MV-4-11 (cell line): ENCODE measurements at regions not wholly inside any gene's neighbourhood (a gene's known extent, or its start where the extent isn't known, plus 50 kb on each side); places are given as distances from the start of the nearest gene placed in this dataset.

Source experiments
- DNase-seq: peaks from one replicate; lab custom pipeline; 2025; lab: John Stamatoyannopoulos, UW

GRCh38 chr14:60563113-60563512 lies 54.2 kb downstream of the SIX6 start:
- no peak for DNase-seq

GRCh38 chr14:60565211-60565610 lies 56.3 kb downstream of the SIX6 start:
- no peak for DNase-seq

DNA sequence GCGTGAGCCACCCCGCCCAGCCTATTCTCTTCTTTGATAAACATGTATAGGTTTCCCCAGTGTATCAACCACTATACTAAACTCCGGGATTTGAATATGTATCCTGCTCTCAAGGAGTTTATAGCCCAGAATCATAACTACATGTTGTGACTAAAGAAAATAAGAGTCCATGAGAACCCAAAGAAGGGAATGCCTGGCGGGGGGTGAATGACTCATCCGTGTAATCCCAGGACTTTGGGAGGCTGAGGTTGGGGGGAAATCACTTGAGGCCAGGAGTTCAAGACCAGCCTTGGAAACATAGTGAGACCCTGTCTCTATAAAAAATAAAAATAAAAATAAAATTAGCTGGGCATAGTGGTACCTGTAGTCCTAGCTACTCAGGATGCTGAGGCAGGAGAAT lies 57.2 kb downstream of the SIX6 start:
- no peak for DNase-seq

- no peak for DNase-seq
Measured at GRCh38 chr14:60573943-60574495, 65.1 kb downstream of the SIX6 start.

DNA sequence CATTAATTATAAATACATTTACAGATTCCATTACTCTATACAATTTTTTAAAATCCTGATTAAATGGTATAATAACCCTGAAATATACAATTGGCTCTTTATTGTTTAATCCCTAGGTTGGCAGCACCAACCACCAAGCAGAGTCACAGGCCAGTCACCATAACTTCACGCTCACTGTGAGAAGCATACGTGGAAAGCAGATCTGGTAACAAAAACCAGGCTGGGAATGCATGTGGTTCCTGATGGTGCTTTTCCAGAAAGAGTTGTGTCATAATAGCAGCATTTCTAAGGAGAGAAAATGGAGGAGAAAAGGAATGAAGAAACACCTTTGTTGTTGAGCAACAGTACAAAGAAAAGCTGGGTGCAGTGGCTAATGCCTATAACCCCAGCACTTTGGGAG lies 66.1 kb downstream of the SIX6 start:
- DNase-seq, result no peak

DNA sequence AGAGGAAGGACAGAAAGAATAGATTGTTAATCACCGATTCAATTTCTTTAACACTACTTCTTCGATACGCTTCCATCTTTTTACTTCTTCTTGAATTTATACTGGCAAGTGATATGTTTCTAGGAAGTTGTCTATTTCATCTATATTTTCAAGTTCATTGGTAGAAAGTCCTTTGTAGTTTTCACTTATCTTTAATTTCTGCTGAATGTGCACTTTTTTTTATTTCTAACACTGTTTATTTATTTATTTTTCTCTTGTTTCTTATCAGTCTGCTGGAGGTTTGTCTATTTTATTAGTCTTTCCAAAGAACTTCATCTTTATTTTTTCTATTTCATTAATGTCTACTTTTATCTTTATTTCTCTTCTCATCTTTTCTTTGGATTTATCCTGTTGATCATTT lies 63.6 kb downstream of the SIX1 start:
- DNase-seq, result no peak

DNA sequence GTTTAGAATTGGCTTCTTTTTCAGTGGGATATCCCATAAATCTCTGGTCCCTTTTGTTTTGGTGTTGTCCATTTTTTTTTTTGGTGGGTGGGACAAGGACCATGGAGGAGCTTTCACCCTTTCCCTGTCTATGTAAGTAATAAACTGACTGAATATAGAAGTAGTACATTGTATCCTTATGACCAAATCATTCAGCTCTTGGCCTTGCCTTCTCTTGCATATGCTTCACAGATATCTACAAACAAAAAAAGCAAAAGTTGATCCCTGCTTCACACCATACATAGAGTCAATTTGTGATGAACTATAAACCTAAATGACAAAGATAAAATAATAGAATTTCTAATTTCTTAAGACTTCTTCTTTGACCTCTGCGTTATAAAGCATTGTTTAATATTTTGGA lies 59.8 kb downstream of the SIX1 start:
- DNase-seq, result no peak

- DNase-seq, result peak; percentile 20
Measured at GRCh38 chr14:60590991-60591414, 58.3 kb downstream of the SIX1 start.
